ENCODE measurements at regions not wholly inside any gene's neighbourhood (a gene's known extent, or its start where the extent isn't known, plus 50 kb on each side); places are given as distances from the start of the nearest gene placed in this dataset.
A peak's percentile ranks its signal among the peaks of the same experiment; 100 is the strongest.

DNA sequence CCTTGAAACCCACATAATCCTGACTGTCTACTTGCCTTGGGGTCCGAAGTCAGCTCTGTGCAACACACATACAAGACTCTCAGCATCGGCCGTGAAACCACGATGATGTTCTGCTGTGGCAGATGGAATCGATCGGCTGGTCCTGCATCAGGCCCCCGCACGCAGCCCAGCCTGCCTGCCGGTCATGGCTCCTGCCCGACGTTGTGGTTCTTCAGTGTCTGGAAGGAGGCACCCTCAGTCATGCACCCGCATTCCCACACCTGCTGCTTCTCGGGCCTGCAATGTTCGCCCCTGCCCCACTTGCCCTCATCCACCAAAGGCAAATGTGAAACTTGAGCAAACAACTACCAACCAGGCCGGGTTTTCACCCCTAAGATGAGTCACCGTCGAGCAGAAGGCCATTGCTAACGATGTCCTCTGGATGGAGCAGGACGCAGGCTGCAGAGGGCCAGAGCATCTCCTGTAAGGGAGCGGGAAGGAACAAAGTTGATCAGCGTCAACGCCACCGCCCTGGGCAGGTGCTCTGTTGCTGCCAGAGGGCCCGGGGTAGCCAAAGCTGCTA lies 128.9 kb upstream of the PDE10A start:
- Histone ChIP-seq H3K27me3 (no peaks in the 10 kb centered on the region), H3K4me3 (no peak overlapping the region), H3K4me2 (no peak overlapping the region), H3K79me2 (no peaks in the 10 kb centered on the region), H3K27ac (no peak overlapping the region), H3K9me2 (replicated peaks; ENCODE audit: insufficient read depth) (no peaks in the 10 kb centered on the region), H3K9me3 (ENCODE audit: low read depth) (no peaks in the 10 kb centered on the region), H3K4me1 (ENCODE audit: insufficient read depth) (no peaks in the 10 kb centered on the region), H4K20me1 (ENCODE audit: insufficient read depth, poor library complexity, severe bottlenecking) (no peaks in the 10 kb centered on the region), H2AFZ (no peak overlapping the region), H3K36me3 (replicated peaks; ENCODE audit: insufficient read depth, low read depth) (no peaks in the 10 kb centered on the region)
- TF ChIP-seq EZH2phosphoT487 (IDR thresholded peaks at IDR 0.05; ENCODE audit: low read depth, severe bottlenecking, unreplicated experiment), result no peak
- 94% methylated on average over 24 of the region's 24 CpGs for WGBS (ENCODE audit: low lambda C conversion rate, missing lambda C conversion rate)
- DNase-seq (ENCODE audit: low spot score), result no peak

GRCh38 chr6:165791306-165791705 lies 128.3 kb upstream of the PDE10A start:
- WGBS (ENCODE audit: low lambda C conversion rate, missing lambda C conversion rate), result 84% methylated on average over 9 of the region's 9 CpGs
- Histone ChIP-seq H3K9me3 (ENCODE audit: low read depth) (no peaks in the 10 kb centered on the region), H3K27me3 (no peaks in the 10 kb centered on the region), H4K20me1 (ENCODE audit: insufficient read depth, poor library complexity, severe bottlenecking) (no peaks in the 10 kb centered on the region), H3K27ac (no peak overlapping the region), H3K4me3 (no peak overlapping the region), H3K4me1 (ENCODE audit: insufficient read depth) (no peaks in the 10 kb centered on the region), H3K36me3 (replicated peaks; ENCODE audit: insufficient read depth, low read depth) (no peaks in the 10 kb centered on the region), H3K79me2 (no peaks in the 10 kb centered on the region), H3K9me2 (replicated peaks; ENCODE audit: insufficient read depth) (no peaks in the 10 kb centered on the region), H3K4me2 (no peak overlapping the region), H2AFZ (no peak overlapping the region)
- TF ChIP-seq, protein P1, sequence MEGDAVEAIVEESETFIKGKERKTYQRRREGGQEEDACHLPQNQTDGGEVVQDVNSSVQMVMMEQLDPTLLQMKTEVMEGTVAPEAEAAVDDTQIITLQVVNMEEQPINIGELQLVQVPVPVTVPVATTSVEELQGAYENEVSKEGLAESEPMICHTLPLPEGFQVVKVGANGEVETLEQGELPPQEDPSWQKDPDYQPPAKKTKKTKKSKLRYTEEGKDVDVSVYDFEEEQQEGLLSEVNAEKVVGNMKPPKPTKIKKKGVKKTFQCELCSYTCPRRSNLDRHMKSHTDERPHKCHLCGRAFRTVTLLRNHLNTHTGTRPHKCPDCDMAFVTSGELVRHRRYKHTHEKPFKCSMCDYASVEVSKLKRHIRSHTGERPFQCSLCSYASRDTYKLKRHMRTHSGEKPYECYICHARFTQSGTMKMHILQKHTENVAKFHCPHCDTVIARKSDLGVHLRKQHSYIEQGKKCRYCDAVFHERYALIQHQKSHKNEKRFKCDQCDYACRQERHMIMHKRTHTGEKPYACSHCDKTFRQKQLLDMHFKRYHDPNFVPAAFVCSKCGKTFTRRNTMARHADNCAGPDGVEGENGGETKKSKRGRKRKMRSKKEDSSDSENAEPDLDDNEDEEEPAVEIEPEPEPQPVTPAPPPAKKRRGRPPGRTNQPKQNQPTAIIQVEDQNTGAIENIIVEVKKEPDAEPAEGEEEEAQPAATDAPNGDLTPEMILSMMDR (IDR thresholded peaks at IDR 0.05; ENCODE audit: poor library complexity), result no peak
- no peak for TF ChIP-seq EZH2phosphoT487 (IDR thresholded peaks at IDR 0.05; ENCODE audit: low read depth, severe bottlenecking, unreplicated experiment)
- TF ChIP-seq EZH2 (IDR thresholded peaks at IDR 0.05; ENCODE audit: borderline replicate concordance), result no peak
- DNase-seq (ENCODE audit: low spot score), result no peak

DNA sequence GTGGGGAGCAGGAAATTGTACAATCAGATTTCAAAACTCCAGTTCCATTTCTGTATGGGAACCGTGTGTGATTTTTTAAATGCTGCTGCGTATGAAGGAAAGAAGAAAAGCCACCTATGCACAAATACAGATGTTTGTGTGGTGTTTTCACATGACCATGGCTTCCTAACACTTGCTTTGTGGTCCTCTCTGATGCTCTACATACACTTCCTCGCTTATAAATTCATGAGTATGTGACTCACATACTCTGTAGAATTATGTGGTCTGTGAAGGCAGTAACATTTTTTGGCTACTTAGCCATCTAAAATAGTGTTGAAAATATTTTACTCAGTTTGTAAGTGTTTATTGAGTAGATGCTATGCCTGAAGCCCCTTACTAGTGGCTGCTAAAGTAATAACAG lies 119.8 kb upstream of the PDE10A start:
- peaks cover 3% of the 10 kb centered on the region for H3K27me3 ChIP-seq
- H2AFZ ChIP-seq, result no peak overlapping the region
- DNase-seq (ENCODE audit: low spot score), result no peak
- H3K27ac ChIP-seq, result peak overlapping the region; percentile 10
- H3K9me2 ChIP-seq (replicated peaks; ENCODE audit: insufficient read depth), result no peaks in the 10 kb centered on the region
- H3K36me3 ChIP-seq (replicated peaks; ENCODE audit: insufficient read depth, low read depth), result no peaks in the 10 kb centered on the region
- H3K4me3 ChIP-seq, result no peak overlapping the region
- TF ChIP-seq EZH2phosphoT487 (IDR thresholded peaks at IDR 0.05; ENCODE audit: low read depth, severe bottlenecking, unreplicated experiment) (no peak), EZH2 (IDR thresholded peaks at IDR 0.05; ENCODE audit: borderline replicate concordance) (no peak)
- TF ChIP-seq, protein P1 (IDR thresholded peaks at IDR 0.05; ENCODE audit: poor library complexity), result no peak
- H4K20me1 ChIP-seq (ENCODE audit: insufficient read depth, poor library complexity, severe bottlenecking), result no peaks in the 10 kb centered on the region
- H3K79me2 ChIP-seq, result no peaks in the 10 kb centered on the region
- H3K9me3 ChIP-seq (ENCODE audit: low read depth), result no peaks in the 10 kb centered on the region
- 94% methylated on average over 3 of the region's 3 CpGs for WGBS (ENCODE audit: low lambda C conversion rate, missing lambda C conversion rate)
- no peak overlapping the region for H3K4me2 ChIP-seq
- H3K4me1 ChIP-seq (ENCODE audit: insufficient read depth), result no peaks in the 10 kb centered on the region

GRCh38 chr6:165782134-165782533 lies 119.1 kb upstream of the PDE10A start:
- Histone ChIP-seq H3K27me3 (peaks cover 3% of the 10 kb centered on the region), H3K27ac (peak overlapping the region; percentile 44), H3K79me2 (no peaks in the 10 kb centered on the region), H3K36me3 (replicated peaks; ENCODE audit: insufficient read depth, low read depth) (no peaks in the 10 kb centered on the region), H3K9me3 (ENCODE audit: low read depth) (no peaks in the 10 kb centered on the region), H2AFZ (no peak overlapping the region), H4K20me1 (ENCODE audit: insufficient read depth, poor library complexity, severe bottlenecking) (no peaks in the 10 kb centered on the region), H3K4me3 (no peak overlapping the region), H3K4me2 (no peak overlapping the region), H3K4me1 (ENCODE audit: insufficient read depth) (no peaks in the 10 kb centered on the region), H3K9me2 (replicated peaks; ENCODE audit: insufficient read depth) (no peaks in the 10 kb centered on the region)
- DNase-seq (ENCODE audit: low spot score), result peak; percentile 65
- 34% methylated on average over 8 of the region's 8 CpGs for whole genome bisulfite sequencing (ENCODE audit: low lambda C conversion rate, missing lambda C conversion rate)
- TF ChIP-seq EZH2 (IDR thresholded peaks at IDR 0.05; ENCODE audit: borderline replicate concordance) (no peak), EZH2phosphoT487 (IDR thresholded peaks at IDR 0.05; ENCODE audit: low read depth, severe bottlenecking, unreplicated experiment) (no peak)
- TF ChIP-seq, protein P1 (IDR thresholded peaks at IDR 0.05; ENCODE audit: poor library complexity), result no peak

Measured in hepatocyte (in vitro differentiated cells).